Neuronal stem cell (in vitro differentiated cells): ENCODE measurements at regions not wholly inside any gene's neighbourhood (a gene's known extent, or its start where the extent isn't known, plus 50 kb on each side); places are given as distances from the start of the nearest gene placed in this dataset.
A peak's percentile ranks its signal among the peaks of the same experiment; 100 is the strongest.

Source experiments
- DNase-seq: peaks from one replicate; pipeline ENCODE4 v3.0.0-alpha.2; 2013; ENCODE audit warnings: low spot score
- H2AFZ ChIP-seq: one replicate; pipeline ENCODE4 v1.6.1; 2013; ENCODE audit warnings: mild to moderate bottlenecking, low read length, inconsistent platforms
- H2AK5ac ChIP-seq: 2 replicates; pipeline ENCODE4 v1.6.1; 2013; ENCODE audit warnings: low read depth, mild to moderate bottlenecking, inconsistent platforms, low read length, moderate library complexity, mixed read lengths
- H2BK120ac ChIP-seq: 2 replicates; pipeline ENCODE4 v1.6.1; 2013; ENCODE audit warnings: low read depth, mild to moderate bottlenecking, inconsistent platforms, low read length, moderate library complexity, mixed read lengths
- H2BK12ac ChIP-seq: one replicate; pipeline ENCODE4 v1.6.1; 2013; ENCODE audit warnings: low read length, inconsistent platforms
- H2BK15ac ChIP-seq: 2 replicates; pipeline ENCODE4 v1.6.1; 2013; ENCODE audit warnings: mild to moderate bottlenecking, low read length, inconsistent platforms, mixed read lengths
- H2BK5ac ChIP-seq: one replicate; pipeline ENCODE4 v1.6.1; 2013; ENCODE audit warnings: inconsistent platforms, mild to moderate bottlenecking, low read length, moderate library complexity
- H3K14ac ChIP-seq: one replicate; pipeline ENCODE4 v1.6.1; 2013; ENCODE audit warnings: low read length, inconsistent platforms
- H3K18ac ChIP-seq: 2 replicates; pipeline ENCODE4 v1.6.1; 2013; ENCODE audit warnings: low read length, inconsistent platforms
- H3K23ac ChIP-seq: 2 replicates; pipeline ENCODE4 v1.6.1; 2013; ENCODE audit warnings: low read depth, mild to moderate bottlenecking, mixed read lengths, low read length, inconsistent platforms; ENCODE audit not compliant: poor library complexity
- H3K27ac ChIP-seq: replicated peaks from 3 replicates; pipeline ENCODE4 v1.5.1; 2013; ENCODE audit warnings: low read length, inconsistent platforms
- H3K27me3 ChIP-seq, 3 experiments: 2 replicates each; pipeline ENCODE4 v1.6.1; 2013; ENCODE audit warnings: low read length in 3 of 3, mild to moderate bottlenecking in 2 of 3, inconsistent platforms in 1 of 3, low read depth in 1 of 3, mixed read lengths in 1 of 3, moderate library complexity in 1 of 3; ENCODE audit not compliant: control insufficient read depth in 3 of 3, insufficient read depth in 3 of 3
- H3K36me3 ChIP-seq, 2 donors: replicated peaks in 1 of 2; 2 replicates each; pipeline ENCODE4 v1.6.1; 2013; ENCODE audit warnings: low read length in 2 of 2; ENCODE audit not compliant: control insufficient read depth in 2 of 2, insufficient read depth in 2 of 2
- H3K4ac ChIP-seq: 2 replicates; pipeline ENCODE4 v1.6.1; 2013; ENCODE audit warnings: inconsistent platforms, mild to moderate bottlenecking, low read length, moderate library complexity
- H3K4me1 ChIP-seq, 2 donors: 1 replicate in 1 of 2; 2 replicates in 1 of 2; pipeline ENCODE4 v1.6.1; 2013; ENCODE audit warnings: low read length in 2 of 2, low read depth in 1 of 2; ENCODE audit not compliant: control insufficient read depth in 2 of 2, insufficient read depth in 1 of 2
- H3K4me2 ChIP-seq: one replicate; pipeline ENCODE4 v1.6.1; 2013; ENCODE audit warnings: mild to moderate bottlenecking, low read length, inconsistent platforms; ENCODE audit not compliant: insufficient read depth, poor library complexity, severe bottlenecking
- H3K4me3 ChIP-seq, 2 donors: 2 replicates each; pipeline ENCODE4 v1.5.1; 2013; ENCODE audit warnings: low read length in 2 of 2, mild to moderate bottlenecking in 2 of 2, inconsistent platforms in 1 of 2, moderate library complexity in 1 of 2
- H3K79me1 ChIP-seq: one replicate; pipeline ENCODE4 v1.6.1; 2013; ENCODE audit warnings: low read depth, mild to moderate bottlenecking, inconsistent platforms, low read length, moderate library complexity
- H3K9ac ChIP-seq: one replicate; pipeline ENCODE4 v1.6.1; 2013; ENCODE audit warnings: mild to moderate bottlenecking, low read depth, low read length, inconsistent platforms; ENCODE audit not compliant: poor library complexity
- H3K9me3 ChIP-seq, 2 donors: replicated peaks in 1 of 2; 2 replicates each; pipeline versions ENCODE3 to v1.6.1; 2013; ENCODE audit warnings: low read length in 2 of 2, mild to moderate bottlenecking in 2 of 2, inconsistent platforms in 1 of 2, low read depth in 1 of 2, mixed read lengths in 1 of 2, moderate library complexity in 1 of 2; ENCODE audit not compliant: control insufficient read depth in 2 of 2, insufficient read depth in 1 of 2
- H4K8ac ChIP-seq: one replicate; pipeline ENCODE4 v1.6.1; 2013; ENCODE audit warnings: low read depth, mild to moderate bottlenecking, inconsistent platforms, low read length, moderate library complexity
- H4K91ac ChIP-seq: one replicate; pipeline ENCODE4 v1.6.1; 2013; ENCODE audit warnings: low read length, low read depth, mild to moderate bottlenecking, inconsistent platforms; ENCODE audit not compliant: poor library complexity
- WGBS, 2 donors: extraction: QIAGEN DNeasy Blood & Tissue Kit; methylation state at CpG; one replicate each; pipeline ENCODE4 v1.1.7; 2013; ENCODE audit warnings: missing lambda C conversion rate in 2 of 2, mixed read lengths in 1 of 2; ENCODE audit not compliant: insufficient read length in 2 of 2, insufficient replicate concordance in 1 of 2; ENCODE audit errors: extremely low coverage in 2 of 2; 5-methylcytosine and 5-hydroxymethylcytosine counted together

DNA sequence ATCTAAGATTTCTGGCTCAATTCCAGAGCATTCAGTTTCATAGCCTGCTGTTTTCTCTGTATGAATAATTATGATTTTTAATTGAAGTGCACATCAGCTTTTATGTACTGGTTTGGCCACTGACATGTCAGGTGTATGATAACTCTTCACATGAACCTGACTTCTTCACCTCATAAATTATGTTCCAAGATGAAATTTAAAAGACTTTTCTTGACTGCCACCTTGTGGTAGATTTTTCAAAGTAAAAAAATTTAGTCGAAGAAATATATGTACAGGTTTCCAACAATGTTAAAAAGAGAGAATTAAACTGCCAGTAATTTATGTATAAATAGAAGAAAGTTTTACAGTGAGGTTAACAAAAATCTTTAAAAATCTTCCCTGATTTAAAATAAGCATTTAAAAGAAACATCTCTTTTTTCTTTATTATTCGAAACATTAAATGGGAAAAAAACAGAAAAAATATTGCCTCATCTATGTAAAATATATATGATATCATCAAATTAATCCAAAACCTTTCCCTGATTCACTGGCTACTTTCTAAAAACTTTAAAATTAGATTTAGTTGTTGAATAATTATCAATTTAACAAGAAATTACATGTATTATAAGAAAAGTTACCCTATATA is 124.9 kb upstream of the ATXN7L3B start:
- H3K27ac ChIP-seq: no peak overlapping the region
- no peak overlapping the region for H3K4me3 ChIP-seq
- no peak overlapping the region for H2BK120ac ChIP-seq
- H2AK5ac ChIP-seq: no peak overlapping the region
- H2AFZ ChIP-seq: no peak overlapping the region
- no peak overlapping the region for H3K9ac ChIP-seq
- H3K4me2 ChIP-seq: no peak overlapping the region
- H3K14ac ChIP-seq: no peak overlapping the region
- H3K27me3 ChIP-seq: no peaks in the 10 kb centered on the region
- no peak overlapping the region for H2BK15ac ChIP-seq
- peaks cover 0 to 3% of the 10 kb centered on the region in 2 donors for H3K4me1 ChIP-seq
- no peak overlapping the region for H2BK12ac ChIP-seq
- no peak overlapping the region for H3K18ac ChIP-seq
- H3K36me3 ChIP-seq: no peaks in the 10 kb centered on the region
- no CpG with 5 or more reads among the region's 2 CpGs for WGBS, 2 donors
- peak; percentile 6 for DNase-seq
- no peak overlapping the region for H4K91ac ChIP-seq
- H3K79me1 ChIP-seq: no peaks in the 10 kb centered on the region
- no peaks in the 10 kb centered on the region for H3K9me3 ChIP-seq
- H3K23ac ChIP-seq: no peak overlapping the region
- no peak overlapping the region for H4K8ac ChIP-seq
- H3K4ac ChIP-seq: no peak overlapping the region
- no peak overlapping the region for H2BK5ac ChIP-seq

DNA sequence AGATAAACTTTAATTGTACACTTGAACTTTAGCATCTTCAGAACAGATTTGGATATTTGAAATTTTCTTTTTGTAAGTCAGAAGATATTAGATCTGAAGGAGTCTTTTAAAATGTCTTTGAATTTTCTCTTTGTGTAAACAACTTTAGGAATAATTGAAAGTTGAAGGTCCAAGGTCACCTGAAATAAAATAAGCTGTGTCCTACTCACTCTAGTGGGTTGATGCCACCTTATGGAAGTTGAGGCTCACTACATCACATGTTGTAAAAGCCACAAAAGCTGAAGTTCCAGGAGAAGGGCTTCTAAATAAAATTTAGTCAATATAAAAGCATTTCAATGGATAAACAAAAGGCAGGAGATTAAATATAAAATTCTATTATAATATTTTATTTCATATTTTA is 122.0 kb upstream of the ATXN7L3B start:
- Histone ChIP-seq H3K14ac (no peak overlapping the region), H3K4me3 (no peak overlapping the region), H3K4me1 (no peaks in the 10 kb centered on the region), H2BK5ac (no peak overlapping the region), H3K4me2 (no peak overlapping the region), H3K23ac (no peak overlapping the region), H3K27ac (no peak overlapping the region), H4K91ac (no peak overlapping the region), H3K9me3 (no peaks in the 10 kb centered on the region), H3K79me1 (no peaks in the 10 kb centered on the region), H4K8ac (no peak overlapping the region), H3K4ac (no peak overlapping the region), H2BK120ac (no peak overlapping the region), H3K18ac (no peak overlapping the region), H2BK12ac (no peak overlapping the region), H2AK5ac (no peak overlapping the region), H2AFZ (no peak overlapping the region), H3K27me3 (no peaks in the 10 kb centered on the region), H3K9ac (no peak overlapping the region), H3K36me3 (no peaks in the 10 kb centered on the region), H2BK15ac (no peak overlapping the region)
- DNase-seq: peak; percentile 6

DNA sequence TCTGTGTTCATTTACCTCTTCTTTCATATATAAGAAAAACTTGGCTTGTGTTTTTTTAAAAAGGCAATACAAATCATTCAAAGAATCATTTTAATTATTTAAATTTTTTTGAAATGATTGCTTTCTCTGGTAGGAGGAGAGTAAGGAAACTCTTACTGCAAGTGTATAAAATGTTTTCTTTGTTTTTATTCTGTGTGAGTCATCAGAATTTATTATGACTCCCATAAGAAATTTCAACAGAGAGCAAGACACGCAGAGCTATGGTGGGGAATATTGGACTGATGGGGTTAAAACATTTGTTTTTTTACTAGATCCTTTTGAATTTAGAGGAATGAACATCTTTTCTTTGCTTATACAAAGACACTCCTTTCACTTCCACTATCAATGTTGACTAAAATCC is 119.1 kb upstream of the ATXN7L3B start:
- Histone ChIP-seq H2BK5ac (no peak overlapping the region), H3K23ac (no peak overlapping the region), H2AFZ (no peak overlapping the region), H3K9ac (no peak overlapping the region), H3K4ac (no peak overlapping the region), H2BK15ac (no peak overlapping the region), H3K14ac (no peak overlapping the region), H3K4me1 (no peaks in the 10 kb centered on the region), H2AK5ac (no peak overlapping the region), H3K9me3 (no peaks in the 10 kb centered on the region), H3K27me3 (no peaks in the 10 kb centered on the region), H4K8ac (no peak overlapping the region), H2BK120ac (no peak overlapping the region), H3K18ac (no peak overlapping the region), H3K79me1 (no peaks in the 10 kb centered on the region), H4K91ac (no peak overlapping the region), H3K36me3 (no peaks in the 10 kb centered on the region), H3K27ac (no peak overlapping the region), H3K4me3 (no peak overlapping the region), H2BK12ac (no peak overlapping the region), H3K4me2 (no peak overlapping the region)
- DNase-seq: no peak
- WGBS, 2 donors: no CpG with 5 or more reads among the region's 1 CpG

DNA sequence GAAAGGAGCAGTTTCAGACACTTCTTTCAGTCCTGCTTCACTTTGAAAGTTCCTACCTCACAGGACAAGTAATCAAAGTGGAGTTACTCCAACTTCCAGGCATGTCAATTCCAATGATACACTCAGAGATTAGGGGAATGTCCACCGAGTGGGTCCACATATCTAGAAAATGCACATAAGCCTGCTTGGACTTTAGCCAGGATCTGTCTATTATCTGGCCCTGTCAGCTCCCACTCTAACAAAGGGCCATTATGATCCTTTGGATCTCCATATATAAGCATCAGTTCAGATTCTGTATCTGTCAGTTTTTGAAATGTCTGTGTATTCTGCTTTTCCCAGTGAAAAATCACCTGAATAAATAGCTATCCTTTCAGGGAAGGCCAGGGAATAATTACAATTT is 112.9 kb upstream of the ATXN7L3B start:
- DNase-seq: no peak
- Histone ChIP-seq H3K23ac (no peak overlapping the region), H3K4ac (no peak overlapping the region), H3K9ac (no peak overlapping the region), H2BK5ac (no peak overlapping the region), H3K4me1 (no peaks in the 10 kb centered on the region), H2AK5ac (no peak overlapping the region), H3K18ac (no peak overlapping the region), H2BK120ac (no peak overlapping the region), H4K8ac (no peak overlapping the region), H3K14ac (no peak overlapping the region), H3K4me2 (no peak overlapping the region), H2BK15ac (no peak overlapping the region), H2AFZ (no peak overlapping the region), H3K9me3 (no peaks in the 10 kb centered on the region), H3K27ac (no peak overlapping the region), H2BK12ac (no peak overlapping the region), H3K36me3 (no peaks in the 10 kb centered on the region), H4K91ac (no peak overlapping the region), H3K79me1 (no peaks in the 10 kb centered on the region), H3K4me3 (no peak overlapping the region), H3K27me3 (no peaks in the 10 kb centered on the region)
- no CpG with 5 or more reads among the region's 1 CpG for WGBS, 2 donors
